ENCODE measurements at regions not wholly inside any gene's neighbourhood (a gene's known extent, or its start where the extent isn't known, plus 50 kb on each side); places are given as distances from the start of the nearest gene placed in this dataset.

GRCh38 chr10:3010816-3011460 lies 56.4 kb upstream of the PFKP start:
- H3K9me3 ChIP-seq (ENCODE audit: low read depth), result no peaks in the 10 kb centered on the region

DNA sequence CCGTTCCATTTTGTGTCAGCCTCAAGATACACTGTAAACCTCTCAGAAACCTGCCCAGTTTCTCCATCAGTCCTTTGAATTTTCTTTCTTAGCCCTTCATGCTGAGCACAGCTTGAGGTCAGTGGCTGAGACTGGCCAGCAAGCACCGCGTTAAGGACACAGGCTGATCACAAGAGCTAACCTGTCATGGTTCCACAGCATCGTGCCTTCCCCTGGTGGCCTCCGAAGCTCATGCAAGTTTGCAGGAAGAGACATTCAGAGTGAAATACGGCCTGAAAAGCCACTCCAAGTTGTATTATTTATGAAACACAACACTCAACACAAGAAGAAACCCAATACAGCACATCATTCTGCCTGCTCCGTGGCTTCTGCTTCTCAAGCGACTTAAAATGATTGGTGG lies 57.0 kb upstream of the PFKP start:
- peak overlapping the region; percentile 36 for H3K4me2 ChIP-seq
- no peaks in the 10 kb centered on the region for H4K20me1 ChIP-seq (ENCODE audit: insufficient read depth, poor library complexity, severe bottlenecking)
- 78% methylated on average over 8 of the region's 8 CpGs for WGBS (ENCODE audit: low lambda C conversion rate, missing lambda C conversion rate)
- no peak overlapping the region for H3K27ac ChIP-seq
- no peaks in the 10 kb centered on the region for H3K79me2 ChIP-seq
- no peaks in the 10 kb centered on the region for H3K36me3 ChIP-seq (replicated peaks; ENCODE audit: insufficient read depth, low read depth)
- DNase-seq (ENCODE audit: low spot score), result no peak
- TF ChIP-seq EZH2 (IDR thresholded peaks at IDR 0.05; ENCODE audit: borderline replicate concordance) (no peak), EZH2phosphoT487 (IDR thresholded peaks at IDR 0.05; ENCODE audit: low read depth, severe bottlenecking, unreplicated experiment) (no peak)
- TF ChIP-seq, protein P1, sequence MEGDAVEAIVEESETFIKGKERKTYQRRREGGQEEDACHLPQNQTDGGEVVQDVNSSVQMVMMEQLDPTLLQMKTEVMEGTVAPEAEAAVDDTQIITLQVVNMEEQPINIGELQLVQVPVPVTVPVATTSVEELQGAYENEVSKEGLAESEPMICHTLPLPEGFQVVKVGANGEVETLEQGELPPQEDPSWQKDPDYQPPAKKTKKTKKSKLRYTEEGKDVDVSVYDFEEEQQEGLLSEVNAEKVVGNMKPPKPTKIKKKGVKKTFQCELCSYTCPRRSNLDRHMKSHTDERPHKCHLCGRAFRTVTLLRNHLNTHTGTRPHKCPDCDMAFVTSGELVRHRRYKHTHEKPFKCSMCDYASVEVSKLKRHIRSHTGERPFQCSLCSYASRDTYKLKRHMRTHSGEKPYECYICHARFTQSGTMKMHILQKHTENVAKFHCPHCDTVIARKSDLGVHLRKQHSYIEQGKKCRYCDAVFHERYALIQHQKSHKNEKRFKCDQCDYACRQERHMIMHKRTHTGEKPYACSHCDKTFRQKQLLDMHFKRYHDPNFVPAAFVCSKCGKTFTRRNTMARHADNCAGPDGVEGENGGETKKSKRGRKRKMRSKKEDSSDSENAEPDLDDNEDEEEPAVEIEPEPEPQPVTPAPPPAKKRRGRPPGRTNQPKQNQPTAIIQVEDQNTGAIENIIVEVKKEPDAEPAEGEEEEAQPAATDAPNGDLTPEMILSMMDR (IDR thresholded peaks at IDR 0.05; ENCODE audit: poor library complexity), result no peak
- no peaks in the 10 kb centered on the region for H3K9me2 ChIP-seq (replicated peaks; ENCODE audit: insufficient read depth)
- H3K9me3 ChIP-seq (ENCODE audit: low read depth), result no peaks in the 10 kb centered on the region
- no peaks in the 10 kb centered on the region for H3K27me3 ChIP-seq
- no peak overlapping the region for H2AFZ ChIP-seq
- peaks cover 37% of the 10 kb centered on the region for H3K4me1 ChIP-seq (ENCODE audit: insufficient read depth)
- no peak overlapping the region for H3K4me3 ChIP-seq

More at GRCh38 chr10:3010816-3011460, 56.4 kb upstream of the PFKP start:
- no peaks in the 10 kb centered on the region for H3K9me2 ChIP-seq (replicated peaks; ENCODE audit: insufficient read depth)
- no peak overlapping the region for H3K4me3 ChIP-seq
- H3K36me3 ChIP-seq (replicated peaks; ENCODE audit: insufficient read depth, low read depth), result no peaks in the 10 kb centered on the region
- H2AFZ ChIP-seq, result no peak overlapping the region
- H3K27me3 ChIP-seq, result no peaks in the 10 kb centered on the region
- no peak overlapping the region for H3K27ac ChIP-seq
- no peaks in the 10 kb centered on the region for H3K79me2 ChIP-seq
- no peak for TF ChIP-seq EZH2phosphoT487 (IDR thresholded peaks at IDR 0.05; ENCODE audit: low read depth, severe bottlenecking, unreplicated experiment)
- TF ChIP-seq, protein P1 (IDR thresholded peaks at IDR 0.05; ENCODE audit: poor library complexity), result no peak
- no peak for TF ChIP-seq EZH2 (IDR thresholded peaks at IDR 0.05; ENCODE audit: borderline replicate concordance)
- no peaks in the 10 kb centered on the region for H4K20me1 ChIP-seq (ENCODE audit: insufficient read depth, poor library complexity, severe bottlenecking)
- H3K4me2 ChIP-seq, result peak overlapping the region; percentile 36
- DNase-seq (ENCODE audit: low spot score), result peak; percentile 70
- H3K4me1 ChIP-seq (ENCODE audit: insufficient read depth), result peaks cover 37% of the 10 kb centered on the region
- WGBS (ENCODE audit: low lambda C conversion rate, missing lambda C conversion rate), result 36% methylated on average over 10 of the region's 10 CpGs

DNA sequence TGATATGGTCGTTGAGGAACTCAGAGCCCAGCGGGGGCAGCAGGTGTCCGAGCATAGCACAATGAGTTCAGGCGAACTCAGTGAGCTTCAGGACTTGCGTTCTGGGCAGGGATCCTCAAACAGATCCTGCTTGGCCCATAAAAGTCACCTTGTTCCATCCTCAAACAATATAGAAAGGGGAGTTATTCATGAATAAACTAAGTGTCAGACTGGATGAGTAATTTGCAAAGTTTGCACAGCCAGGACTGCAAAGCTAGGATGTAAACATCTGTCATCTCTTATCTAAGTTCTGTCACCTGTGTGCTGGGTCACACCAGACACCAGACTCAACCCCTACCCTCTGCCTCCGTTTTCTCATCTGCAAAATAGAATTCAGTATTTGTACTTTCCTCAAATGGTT lies 58.0 kb upstream of the PFKP start:
- WGBS (ENCODE audit: low lambda C conversion rate, missing lambda C conversion rate), result 38% methylated on average over 6 of the region's 6 CpGs
- TF ChIP-seq EZH2phosphoT487 (IDR thresholded peaks at IDR 0.05; ENCODE audit: low read depth, severe bottlenecking, unreplicated experiment) (no peak), EZH2 (IDR thresholded peaks at IDR 0.05; ENCODE audit: borderline replicate concordance) (no peak)
- TF ChIP-seq, protein P1 (IDR thresholded peaks at IDR 0.05; ENCODE audit: poor library complexity), result no peak
- H3K4me1 ChIP-seq (ENCODE audit: insufficient read depth), result peaks cover 29% of the 10 kb centered on the region
- no peaks in the 10 kb centered on the region for H3K79me2 ChIP-seq
- no peaks in the 10 kb centered on the region for H3K9me2 ChIP-seq (replicated peaks; ENCODE audit: insufficient read depth)
- H3K4me2 ChIP-seq, result peak overlapping the region; percentile 24
- H2AFZ ChIP-seq, result no peak overlapping the region
- DNase-seq (ENCODE audit: low spot score), result no peak
- H3K4me3 ChIP-seq, result no peak overlapping the region
- no peaks in the 10 kb centered on the region for H3K9me3 ChIP-seq (ENCODE audit: low read depth)
- peak overlapping the region; percentile 25 for H3K27ac ChIP-seq
- H3K36me3 ChIP-seq (replicated peaks; ENCODE audit: insufficient read depth, low read depth), result no peaks in the 10 kb centered on the region
- no peaks in the 10 kb centered on the region for H3K27me3 ChIP-seq
- no peaks in the 10 kb centered on the region for H4K20me1 ChIP-seq (ENCODE audit: insufficient read depth, poor library complexity, severe bottlenecking)
